GM18502 (cell line): ENCODE measurements at regions not wholly inside any gene's neighbourhood (a gene's known extent, or its start where the extent isn't known, plus 50 kb on each side); places are given as distances from the start of the nearest gene placed in this dataset.

Experiments used
- ATAC-seq: cut with Tn5 transposase; IDR thresholded peaks from one replicate; pipeline ENCODE4 v1.9.1; 2021; ENCODE audit warnings: mild to moderate bottlenecking; ENCODE audit not compliant: unreplicated experiment, poor library complexity

GRCh38 chr6:98724537-98724936 is 109.8 kb upstream of the POU3F2 start:
- no peak for ATAC-seq

- no peak for ATAC-seq
Observed at GRCh38 chr6:98747273-98747672, 87.1 kb upstream of the POU3F2 start.

DNA sequence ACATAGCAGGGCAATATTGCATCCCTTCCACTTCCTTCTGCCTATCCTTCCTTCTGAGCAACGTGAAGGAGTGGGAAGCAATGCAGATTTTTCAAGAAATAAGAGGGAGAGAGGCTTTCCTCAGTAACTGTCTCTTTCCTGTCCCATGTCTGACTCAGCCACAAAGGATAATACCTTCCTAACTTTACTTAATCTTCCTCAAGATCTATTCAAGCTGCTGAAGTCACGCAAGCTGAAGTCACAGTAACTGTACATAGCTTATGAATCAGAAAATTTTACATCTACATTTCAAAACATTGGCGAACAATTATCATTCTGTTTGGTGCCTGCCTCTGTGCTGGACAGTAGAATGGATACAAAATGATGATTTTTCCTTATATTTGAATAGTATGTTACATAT is 86.4 kb upstream of the POU3F2 start:
- ATAC-seq, result no peak

DNA sequence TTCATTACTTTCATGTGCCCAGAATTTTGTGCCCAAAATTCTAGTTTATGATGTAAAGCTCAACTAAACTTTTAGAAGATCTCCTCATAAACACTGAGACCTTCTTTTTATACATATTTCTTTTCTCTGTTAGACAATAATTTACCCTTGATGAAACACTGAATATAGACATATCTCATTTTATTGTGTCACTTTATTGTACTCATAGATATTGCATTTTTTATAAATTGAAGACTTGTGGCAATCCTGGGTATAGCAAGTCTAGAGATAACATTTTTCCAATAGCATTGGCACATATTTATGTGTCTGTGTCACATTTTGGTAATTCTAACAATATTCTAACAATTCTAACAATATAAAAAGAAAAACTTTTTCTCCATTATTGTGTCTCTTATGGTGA is 74.9 kb upstream of the POU3F2 start:
- no peak for ATAC-seq

GRCh38 chr6:98764373-98764911 is 69.9 kb upstream of the POU3F2 start:
- no peak for ATAC-seq

GRCh38 chr6:98769546-98769945 is 64.8 kb upstream of the POU3F2 start:
- ATAC-seq, result no peak

DNA sequence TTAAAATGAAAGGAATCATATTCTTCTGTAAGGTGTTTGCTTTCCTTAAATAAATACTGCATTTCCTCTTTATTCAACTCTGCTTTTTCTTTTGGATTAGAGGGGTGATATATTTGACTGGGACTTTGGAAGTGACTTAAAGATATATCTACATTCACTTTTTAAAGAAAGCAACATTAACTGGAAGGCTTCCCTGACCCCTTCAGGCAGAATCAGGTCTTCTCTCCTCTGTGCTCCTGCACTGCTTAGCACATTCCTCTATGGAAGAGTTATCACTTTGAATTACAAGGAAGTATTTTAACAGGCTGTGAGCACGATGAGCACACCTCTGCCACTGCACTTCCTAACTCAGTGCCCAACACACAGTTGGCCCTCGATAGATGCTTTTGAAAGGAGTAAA is 59.2 kb upstream of the POU3F2 start:
- no peak for ATAC-seq

DNA sequence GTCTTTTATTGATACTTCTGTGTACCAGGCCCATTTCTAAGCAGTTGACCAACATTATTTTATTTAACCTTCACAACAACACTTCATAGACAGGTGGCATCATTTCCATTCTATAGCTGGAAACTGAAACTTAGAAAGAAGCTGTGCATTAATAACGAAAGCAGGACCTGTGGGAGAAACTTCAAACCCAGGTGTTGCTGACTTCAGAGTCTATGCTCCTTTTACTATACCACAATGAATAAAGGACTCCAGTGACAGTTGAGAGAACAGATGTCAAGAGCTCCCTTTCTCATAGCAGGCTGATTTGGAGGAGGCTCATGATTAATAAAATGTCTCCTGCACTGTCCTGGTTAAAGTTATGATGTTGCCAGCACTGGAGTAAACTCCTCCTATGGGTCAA is 56.6 kb upstream of the POU3F2 start:
- peak; percentile 100 for ATAC-seq

DNA sequence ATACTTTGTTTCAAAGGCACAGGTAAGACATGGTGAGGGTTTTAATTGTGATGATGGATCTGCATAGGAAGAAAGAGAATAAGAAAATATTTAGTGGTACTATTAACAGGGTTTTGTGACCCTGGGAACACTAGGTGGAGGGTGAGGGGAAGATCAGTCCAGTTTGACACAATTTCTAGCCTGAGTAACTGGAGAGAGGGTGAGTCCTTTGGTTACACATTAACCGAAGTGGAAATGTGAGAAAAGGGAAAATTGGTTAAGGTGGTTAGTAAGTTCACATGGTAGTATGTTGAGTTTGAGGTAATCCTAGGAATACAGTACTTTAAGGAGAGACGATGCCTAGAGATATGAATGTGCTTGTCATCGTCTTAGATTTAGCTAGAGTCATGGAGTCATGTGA is 54.8 kb upstream of the POU3F2 start:
- ATAC-seq, result no peak

DNA sequence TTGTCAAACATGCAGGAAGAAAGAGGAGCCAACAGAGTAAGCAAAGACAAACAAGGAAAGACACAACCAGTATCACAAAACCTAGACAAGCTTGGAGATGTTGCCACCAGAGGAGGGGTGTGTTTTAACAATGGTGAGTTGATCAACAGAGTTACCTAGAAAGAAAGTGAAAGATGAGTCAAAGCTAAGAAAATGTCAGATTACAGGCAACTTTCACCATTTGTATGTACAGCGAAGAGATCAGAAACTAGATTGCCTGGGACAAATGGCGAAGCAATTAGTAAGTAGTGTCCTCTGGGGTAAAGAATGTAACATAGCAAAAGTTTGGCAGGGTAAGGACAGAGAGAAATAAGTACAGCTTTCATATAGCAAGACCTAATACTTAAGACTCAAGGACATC is 51.6 kb upstream of the POU3F2 start:
- peak; percentile 40 for ATAC-seq

DNA sequence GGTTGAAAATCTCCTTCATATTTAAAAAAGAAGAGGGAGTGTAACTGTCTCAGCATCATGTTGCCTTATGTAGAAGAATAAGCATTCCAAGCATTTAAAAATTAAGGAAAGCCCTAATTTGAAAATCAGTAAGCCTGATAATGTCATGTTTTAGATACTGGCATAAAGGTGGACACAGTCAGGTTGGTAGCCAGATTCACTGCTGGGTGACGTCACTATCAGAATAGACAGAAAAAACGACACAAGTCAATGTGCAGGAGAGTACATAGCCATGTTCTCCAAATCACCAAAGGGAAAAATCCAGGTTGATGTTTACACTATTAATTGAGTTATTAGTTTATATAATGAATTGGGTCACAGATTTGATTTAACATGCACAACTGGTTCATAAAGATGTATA is 50.8 kb upstream of the POU3F2 start:
- ATAC-seq, result no peak
